GM12874 (cell line): ENCODE measurements at regions not wholly inside any gene's neighbourhood (a gene's known extent, or its start where the extent isn't known, plus 50 kb on each side); places are given as distances from the start of the nearest gene placed in this dataset.

ENCODE experiments used
- TF ChIP-seq, protein P1 (sequence below): IDR thresholded peaks from 2 replicates; pipeline ENCODE4 v1.5.1; 2011; ENCODE audit warnings: low read depth, mild to moderate bottlenecking, control low read depth, low read length, moderate library complexity; ENCODE audit not compliant: insufficient read depth

DNA sequence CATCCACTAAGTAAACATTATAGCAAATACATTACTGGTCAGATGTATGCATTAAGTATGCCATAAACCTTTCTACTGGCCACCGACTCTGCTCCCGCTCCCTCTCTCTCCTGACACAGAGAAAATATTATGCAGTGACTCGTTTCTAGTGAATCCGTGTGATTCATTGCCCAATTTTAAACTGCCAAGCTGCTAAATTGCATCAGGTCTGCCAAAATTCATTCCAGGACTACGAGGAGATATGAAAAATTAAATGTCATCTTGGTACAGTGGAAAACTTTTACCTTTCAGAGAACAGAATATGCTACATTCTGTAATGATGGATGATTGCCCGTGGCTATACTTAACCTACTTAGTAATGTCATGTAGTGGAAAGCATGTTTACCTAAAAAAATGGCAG, 368.8 kb upstream of the TSHZ3 start:
- TF ChIP-seq, protein P1, sequence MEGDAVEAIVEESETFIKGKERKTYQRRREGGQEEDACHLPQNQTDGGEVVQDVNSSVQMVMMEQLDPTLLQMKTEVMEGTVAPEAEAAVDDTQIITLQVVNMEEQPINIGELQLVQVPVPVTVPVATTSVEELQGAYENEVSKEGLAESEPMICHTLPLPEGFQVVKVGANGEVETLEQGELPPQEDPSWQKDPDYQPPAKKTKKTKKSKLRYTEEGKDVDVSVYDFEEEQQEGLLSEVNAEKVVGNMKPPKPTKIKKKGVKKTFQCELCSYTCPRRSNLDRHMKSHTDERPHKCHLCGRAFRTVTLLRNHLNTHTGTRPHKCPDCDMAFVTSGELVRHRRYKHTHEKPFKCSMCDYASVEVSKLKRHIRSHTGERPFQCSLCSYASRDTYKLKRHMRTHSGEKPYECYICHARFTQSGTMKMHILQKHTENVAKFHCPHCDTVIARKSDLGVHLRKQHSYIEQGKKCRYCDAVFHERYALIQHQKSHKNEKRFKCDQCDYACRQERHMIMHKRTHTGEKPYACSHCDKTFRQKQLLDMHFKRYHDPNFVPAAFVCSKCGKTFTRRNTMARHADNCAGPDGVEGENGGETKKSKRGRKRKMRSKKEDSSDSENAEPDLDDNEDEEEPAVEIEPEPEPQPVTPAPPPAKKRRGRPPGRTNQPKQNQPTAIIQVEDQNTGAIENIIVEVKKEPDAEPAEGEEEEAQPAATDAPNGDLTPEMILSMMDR, result no peak

DNA sequence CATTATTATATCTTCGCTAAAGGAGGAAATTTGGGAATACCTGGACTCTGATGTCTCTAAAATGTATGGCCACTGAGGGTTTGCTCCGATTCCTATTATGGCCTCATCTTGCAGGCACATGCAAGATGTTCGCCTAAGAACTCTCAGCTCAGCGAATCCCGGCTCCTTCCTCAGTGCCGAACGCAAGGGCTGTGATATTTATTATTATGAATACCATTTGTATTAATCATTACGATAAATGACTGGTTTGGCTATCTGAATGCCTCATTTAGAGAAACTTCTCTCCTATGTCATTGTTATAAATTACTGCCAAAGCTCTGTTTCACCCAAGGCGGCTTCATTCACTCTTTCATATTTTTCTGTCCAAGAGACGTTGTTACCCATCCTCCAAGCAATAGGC, 369.7 kb upstream of the TSHZ3 start:
- TF ChIP-seq, protein P1, result no peak

DNA sequence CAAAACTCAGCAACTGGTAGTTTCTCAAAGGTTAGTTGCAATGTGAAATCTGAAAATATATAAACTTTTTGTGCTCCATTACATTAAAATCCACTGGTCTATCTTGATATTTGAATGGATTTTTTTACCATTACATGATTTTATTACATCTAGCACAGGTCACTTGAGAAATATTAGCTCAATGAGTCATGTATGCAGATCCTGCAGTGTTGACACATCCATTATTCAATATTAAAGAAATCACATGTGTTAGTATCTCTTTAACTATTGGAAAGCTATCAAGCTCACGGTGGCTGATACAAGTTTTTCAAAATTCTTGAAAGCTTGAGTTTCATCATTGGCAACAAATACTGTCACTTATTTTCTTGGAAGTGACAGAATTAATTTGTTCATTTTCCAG, 373.9 kb upstream of the TSHZ3 start:
- TF ChIP-seq, protein P1, result no peak

DNA sequence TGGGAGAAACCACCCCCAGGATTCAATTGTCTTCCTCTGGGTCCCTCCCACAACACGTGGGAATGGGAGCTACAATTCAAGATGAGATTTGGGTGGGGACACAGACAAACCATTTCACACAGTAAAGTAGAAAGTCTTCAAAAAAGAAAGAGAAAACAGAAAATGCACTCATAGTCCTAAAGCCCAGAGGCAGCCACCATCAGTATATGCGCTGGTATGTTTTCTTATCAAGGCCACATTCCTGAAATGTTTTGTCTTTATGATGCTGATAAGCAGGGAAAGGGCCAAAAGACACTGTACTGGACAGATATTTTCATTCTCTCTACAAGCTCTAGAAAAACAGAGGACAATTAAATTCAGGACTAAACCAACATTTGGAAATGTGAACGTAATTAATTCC, 375.8 kb upstream of the TSHZ3 start:
- TF ChIP-seq, protein P1, result no peak

DNA sequence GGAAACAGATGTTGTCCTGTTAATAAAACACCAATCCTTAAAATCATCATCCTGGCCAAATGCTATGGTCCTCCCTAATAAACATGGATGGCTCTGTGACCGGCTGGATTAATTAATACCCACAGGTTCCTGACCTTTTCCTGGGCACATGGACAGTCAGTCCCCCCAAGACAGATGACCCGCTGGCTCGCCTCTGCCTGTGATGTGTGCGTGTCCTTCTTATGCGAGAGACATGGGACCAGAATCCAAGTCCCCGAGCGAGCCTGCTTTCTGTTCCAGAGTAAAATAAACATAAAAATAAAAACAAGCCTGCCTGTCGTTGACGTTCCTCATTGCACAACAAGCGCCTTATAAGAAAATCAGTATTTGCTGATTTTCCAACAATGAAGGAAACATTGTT, 378.3 kb upstream of the TSHZ3 start:
- TF ChIP-seq, protein P1, result no peak

DNA sequence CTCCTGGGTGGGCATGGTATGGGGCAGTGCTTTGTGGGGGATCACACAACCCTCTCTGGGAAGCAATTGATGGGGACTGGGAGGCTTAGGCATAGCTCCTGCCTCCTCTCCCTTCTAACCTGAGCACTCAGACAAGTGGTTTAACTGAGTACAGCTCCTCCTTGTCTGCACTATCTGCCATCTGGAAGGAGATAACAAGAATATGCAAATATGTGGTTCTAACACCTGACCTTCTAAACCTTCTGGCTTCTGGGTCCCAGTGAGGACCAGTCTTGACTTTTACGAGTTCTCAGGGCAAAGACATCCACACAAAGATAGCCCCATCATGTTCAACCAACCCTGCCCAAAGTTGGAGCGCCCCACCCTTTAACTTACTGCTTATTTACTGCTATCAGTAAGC, 381.0 kb upstream of the TSHZ3 start:
- TF ChIP-seq, protein P1, result no peak

DNA sequence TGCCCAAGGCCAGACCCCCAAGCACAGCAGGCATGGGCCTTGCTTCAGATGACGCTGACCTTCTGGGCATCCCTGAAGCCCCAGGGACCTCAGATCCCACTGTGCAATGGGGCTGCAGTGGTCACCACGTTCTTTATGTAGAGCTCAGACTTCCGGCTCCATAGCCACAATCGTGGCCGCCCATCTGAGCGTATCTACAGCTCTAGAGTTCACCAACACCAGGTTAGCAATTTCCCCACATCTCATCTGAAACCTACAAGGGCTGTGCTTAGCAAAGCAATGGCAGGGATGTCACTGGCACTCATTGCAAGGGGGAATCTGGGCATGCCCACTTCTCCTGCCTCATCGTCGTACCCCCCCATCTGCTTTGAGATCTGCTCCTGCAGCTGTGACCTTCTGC, 384.4 kb upstream of the TSHZ3 start:
- TF ChIP-seq, protein P1, result no peak

DNA sequence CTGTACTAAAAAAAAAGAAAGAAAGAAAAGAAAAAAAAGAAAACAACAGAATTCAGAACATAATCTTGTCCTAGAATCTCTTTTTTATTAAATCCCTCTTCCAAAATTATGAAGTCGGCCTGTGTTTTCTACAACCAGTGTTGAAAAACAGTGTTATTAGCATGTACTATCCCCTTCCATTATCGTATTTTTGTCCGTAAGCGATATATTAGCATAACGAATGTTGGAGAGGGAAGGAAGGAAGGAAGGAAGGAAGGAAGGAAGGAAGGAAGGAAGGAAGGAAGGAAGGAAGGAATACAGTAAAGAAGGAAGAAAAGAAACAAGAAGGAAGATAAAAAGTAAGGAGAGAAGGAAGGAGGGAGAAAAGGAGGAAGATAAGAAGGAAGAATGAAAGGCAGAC, 393.0 kb upstream of the TSHZ3 start:
- TF ChIP-seq, protein P1, result no peak
